B cell (primary cell): ENCODE measurements at regions not wholly inside any gene's neighbourhood (a gene's known extent, or its start where the extent isn't known, plus 50 kb on each side); places are given as distances from the start of the nearest gene placed in this dataset.
"Not testable (repeated sequence)": the region's sequence is repeated elsewhere in the genome, so short reads cannot be mapped to it uniquely, and the experiment has no call there.

Experiments used
- ATAC-seq: fragments of 200-7000 bp; cut with Tn5 transposase; one replicate; pipeline ENCODE4 v1.10.0; 2021; ENCODE audit warnings: low read depth, mild to moderate bottlenecking, moderate number of reproducible peaks, moderate library complexity
- CTCF ChIA-PET: fragments of 350-600 bp; sonication (Branson Sonifier 250); formaldehyde crosslinking; loops from one replicate; lab custom pipeline; 2021; ENCODE audit warnings: antibody characterized with exemption, inconsistent platforms; lab: Charles Lee
- POLR2A ChIA-PET: fragments of 350-600 bp; sonication (Branson Sonifier 250); formaldehyde crosslinking; loops from one replicate; lab custom pipeline; 2021; ENCODE audit warnings: antibody characterized with exemption; lab: Charles Lee
- DNase-seq: peaks from one replicate; pipeline ENCODE4 v3.0.0; 2013
- H2AFZ ChIP-seq: 2 replicates; pipeline ENCODE4 v1.6.1; 2012; ENCODE audit warnings: mild to moderate bottlenecking, low read depth, low read length; ENCODE audit not compliant: insufficient read depth, poor library complexity, severe bottlenecking
- H3K27ac ChIP-seq, 2 donors: 1 replicate in 1 of 2; 2 replicates in 1 of 2; pipeline ENCODE4 v1.5.1; 2012 to 2013; ENCODE audit warnings: low read length in 2 of 2, mild to moderate bottlenecking in 2 of 2, moderate library complexity in 1 of 2
- H3K27me3 ChIP-seq, 4 experiments: fragments of 200-600 bp in 1 of 4; sonication (generic) in 1 of 4; replicated peaks in 1 of 4; 1 replicate in 2 of 4; 2 replicates in 2 of 4; pipeline versions ENCODE4 v1.6.1 to v1.7.0; 2013 to 2016; ENCODE audit warnings: low read length in 3 of 4, mild to moderate bottlenecking in 2 of 4, mixed read lengths in 1 of 4, moderate library complexity in 1 of 4; ENCODE audit not compliant: insufficient read depth in 4 of 4, control insufficient read depth in 3 of 4; ENCODE audit errors: control extremely low read depth in 1 of 4
- H3K36me3 ChIP-seq, 2 experiments: replicated peaks in 1 of 2; 1 replicate in 1 of 2; 2 replicates in 1 of 2; pipeline versions ENCODE4 v1.6.1 to v1.7.1; 2013; ENCODE audit warnings: low read length in 1 of 2; ENCODE audit not compliant: insufficient read depth in 2 of 2, control insufficient read depth in 1 of 2; ENCODE audit errors: control extremely low read depth in 1 of 2, extremely low read depth in 1 of 2
- H3K4me1 ChIP-seq, 2 donors: fragments of 200-600 bp in 1 of 2; sonication (generic) in 1 of 2; 1 replicate in 1 of 2; 2 replicates in 1 of 2; pipeline versions ENCODE4 v1.5.1 to v1.6.1; 2013 to 2017; ENCODE audit warnings: low read length in 2 of 2; ENCODE audit not compliant: control insufficient read depth in 2 of 2, insufficient read depth in 2 of 2
- H3K4me2 ChIP-seq: replicated peaks from 2 replicates; pipeline ENCODE3; 2012; ENCODE audit warnings: mild to moderate bottlenecking, low read depth, low read length; ENCODE audit not compliant: poor library complexity, severe bottlenecking
- H3K4me3 ChIP-seq, 5 experiments: fragments of 200-600 bp in 1 of 5; sonication (generic) in 1 of 5; 1 replicate in 3 of 5; 2 replicates in 2 of 5; pipeline versions ENCODE4 v1.5.1 to v1.7.0; 2011 to 2016; ENCODE audit warnings: low read length in 4 of 5, mild to moderate bottlenecking in 4 of 5, low read depth in 2 of 5, control low read depth in 1 of 5, moderate library complexity in 1 of 5; ENCODE audit not compliant: insufficient read depth in 1 of 5; ENCODE audit errors: control extremely low read depth in 1 of 5, extremely low read depth in 1 of 5
- H3K79me2 ChIP-seq: fragments of 200-600 bp; sonication (generic); one replicate; pipeline ENCODE4 v1.6.0; 2016; ENCODE audit warnings: low read length; ENCODE audit not compliant: control insufficient read depth, insufficient read depth
- H3K9ac ChIP-seq: fragments of 200-600 bp; sonication (generic); 2 replicates; pipeline ENCODE4 v1.6.1; 2017; ENCODE audit warnings: mild to moderate bottlenecking, low read length, moderate library complexity
- H3K9me3 ChIP-seq, 3 donors: one replicate each; pipeline versions ENCODE4 v1.6.1 to v1.7.1; 2013; ENCODE audit warnings: low read length in 2 of 3; ENCODE audit not compliant: control insufficient read depth in 2 of 3, insufficient read depth in 1 of 3; ENCODE audit errors: control extremely low read depth in 1 of 3
- H4K20me1 ChIP-seq: 2 replicates; pipeline ENCODE4 v1.6.0; 2012; ENCODE audit warnings: mild to moderate bottlenecking, low read length; ENCODE audit not compliant: insufficient read depth, control insufficient read depth, poor library complexity, severe bottlenecking
- H3K27ac Mint-ChIP-seq: one replicate; pipeline ENCODE4 v1.8.0; 2021; ENCODE audit warnings: mixed read lengths
- H3K27me3 Mint-ChIP-seq: one replicate; pipeline ENCODE4 v1.8.0; 2021; ENCODE audit warnings: mixed read lengths
- H3K4me1 Mint-ChIP-seq: one replicate; pipeline ENCODE4 v1.8.0; 2021; ENCODE audit warnings: mixed read lengths
- H3K4me3 Mint-ChIP-seq: one replicate; pipeline ENCODE4 v1.8.0; 2021; ENCODE audit warnings: mixed read lengths
- H3K9me3 Mint-ChIP-seq: one replicate; pipeline ENCODE4 v1.8.0; 2022; ENCODE audit warnings: mixed read lengths; ENCODE audit not compliant: insufficient read depth
- CTCF ChIP-seq: fragments of 200-600 bp; IDR thresholded peaks from one replicate; pipeline ENCODE4 v1.8.0; 2022; ENCODE audit warnings: antibody characterized with exemption, mild to moderate bottlenecking
- EZH2 ChIP-seq: IDR thresholded peaks from 2 replicates; pipeline ENCODE4 v1.6.1; 2012; ENCODE audit warnings: borderline replicate concordance, low read depth, mild to moderate bottlenecking, moderate library complexity, low read length; ENCODE audit not compliant: insufficient read depth, poor library complexity, severe bottlenecking
- WGBS: methylation state at CpG from one replicate; pipeline ENCODE4 v1.1.5; 2013; ENCODE audit warnings: missing lambda C conversion rate; ENCODE audit not compliant: insufficient coverage; 5-methylcytosine and 5-hydroxymethylcytosine counted together
- intact Hi-C: fragments of 100-400 bp; cut with micrococcal nuclease; formaldehyde crosslinking; loops from one replicate; pipeline ENCODE4 v1.10.0; 2022

GRCh38 chr12:14032191-14032590 lies 50.8 kb upstream of the GRIN2B start:
- H3K4me3 ChIP-seq, H3K27ac ChIP-seq, H3K27ac Mint-ChIP-seq, H3K9me3 ChIP-seq, CTCF ChIA-PET, H2AFZ ChIP-seq, H3K4me2 ChIP-seq, ATAC-seq, H3K9ac ChIP-seq, POLR2A ChIA-PET, H3K4me1 Mint-ChIP-seq, H3K36me3 ChIP-seq, H3K4me3 Mint-ChIP-seq, DNase-seq, H3K4me1 ChIP-seq, intact Hi-C loops, H3K79me2 ChIP-seq, H4K20me1 ChIP-seq, H3K9me3 Mint-ChIP-seq: not testable (repeated sequence)
- WGBS: 83% methylated on average over 9 of the region's 11 CpGs
- H3K27me3 ChIP-seq: peaks cover 0 to 11% (median 2%) of the 10 kb centered on the region in 4 experiments
- H3K27me3 Mint-ChIP-seq: peaks cover 16% of the 10 kb centered on the region

- no peak overlapping the region for H3K4me3 Mint-ChIP-seq
- H3K9me3 Mint-ChIP-seq: no peaks in the 10 kb centered on the region
- Histone ChIP-seq H3K36me3 (no peaks in the 10 kb centered on the region), H3K27me3 (peaks cover 0 to 7% (median 0%) of the 10 kb centered on the region in 4 experiments), H3K9me3 (peaks cover 0 to 3% (median 0%) of the 10 kb centered on the region in 3 donors), H4K20me1 (no peaks in the 10 kb centered on the region), H3K4me1 (no peaks in the 10 kb centered on the region), H3K27ac (no peak overlapping the region), H3K4me2 (no peak overlapping the region), H3K4me3 (no peak overlapping the region), H2AFZ (no peak overlapping the region), H3K9ac (no peak overlapping the region), H3K79me2 (no peaks in the 10 kb centered on the region)
- no peak for ATAC-seq
- TF ChIP-seq EZH2: no peak
- TF ChIP-seq CTCF: no peak
- WGBS: 61% methylated on average over 2 of the region's 2 CpGs
- no peaks in the 10 kb centered on the region for H3K4me1 Mint-ChIP-seq
- intact Hi-C loops: no loop called here
- peaks cover 24% of the 10 kb centered on the region for H3K27me3 Mint-ChIP-seq
- no peak overlapping the region for H3K27ac Mint-ChIP-seq
- no peak for DNase-seq
- ChIA-PET CTCF (no interaction called here), POLR2A (no interaction called here)
These were observed 62.4 kb upstream of the GRIN2B start for GRCh38 chr12:14043776-14044175.
